ENCODE measurements at regions not wholly inside any gene's neighbourhood (a gene's known extent, or its start where the extent isn't known, plus 50 kb on each side); places are given as distances from the start of the nearest gene placed in this dataset.

GRCh38 chr6:91534614-91535013 lies 947.7 kb upstream of the MAP3K7 start:
- DNase-seq (ENCODE audit: low spot score), result peak; percentile 7

DNA sequence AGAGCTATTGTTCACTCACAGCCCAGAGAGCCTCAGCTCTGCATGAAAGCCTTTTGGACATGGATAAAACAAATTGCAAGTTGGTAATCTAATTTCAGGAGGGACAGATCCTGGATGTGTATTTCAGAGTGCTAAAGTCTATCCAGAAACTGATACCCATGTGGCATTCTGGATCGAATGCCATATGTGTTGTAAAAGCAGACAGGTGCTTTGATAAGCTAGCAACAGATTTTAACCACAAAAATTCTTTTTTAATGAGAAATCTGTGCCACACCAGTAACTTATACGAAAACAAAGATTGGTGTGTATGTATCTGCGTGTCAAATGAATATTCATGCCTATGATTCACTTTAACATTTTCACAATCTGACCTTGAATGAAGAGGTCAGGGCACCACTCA lies 936.6 kb upstream of the MAP3K7 start:
- DNase-seq (ENCODE audit: low spot score), result no peak

DNA sequence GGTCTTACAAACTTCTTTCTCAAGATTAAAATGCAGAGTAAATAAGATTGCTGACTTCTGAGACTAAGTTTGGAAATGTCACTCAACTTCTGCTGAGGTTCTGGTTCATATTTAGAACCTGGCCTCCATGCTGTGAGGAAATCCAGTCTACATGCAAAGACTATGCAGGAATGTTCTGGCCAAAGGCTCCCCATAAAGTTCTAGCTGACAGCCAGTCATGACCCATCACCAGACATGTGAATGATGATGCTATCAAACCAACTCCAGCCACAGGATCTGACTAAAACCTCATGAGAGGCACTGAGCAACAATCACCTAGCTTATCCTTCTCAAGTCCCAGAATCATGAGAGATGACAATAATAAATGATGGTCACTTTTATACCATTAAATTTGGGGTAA lies 935.1 kb upstream of the MAP3K7 start:
- no peak for DNase-seq (ENCODE audit: low spot score)

- DNase-seq (ENCODE audit: low spot score), result no peak
Observed at GRCh38 chr6:91509711-91510110, 922.8 kb upstream of the MAP3K7 start.

DNA sequence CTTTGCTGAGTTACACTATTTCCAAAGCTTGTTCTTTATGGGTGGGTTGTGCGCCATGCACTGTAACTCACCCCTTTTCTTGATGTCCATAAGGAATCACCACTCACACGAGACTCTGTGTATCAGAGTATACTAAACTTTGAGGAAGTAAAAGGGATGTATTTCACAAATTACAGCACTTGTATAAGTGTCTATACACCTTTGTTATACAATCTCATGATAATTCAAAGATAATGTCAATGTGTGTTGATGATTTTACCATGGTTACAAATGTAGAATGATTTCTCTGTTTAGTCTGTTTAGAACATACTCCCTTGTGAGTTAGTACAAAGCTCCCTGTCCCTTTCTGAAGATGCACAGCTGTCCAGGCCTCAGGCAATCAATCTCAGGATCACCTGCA lies 922.2 kb upstream of the MAP3K7 start:
- DNase-seq (ENCODE audit: low spot score), result no peak

DNA sequence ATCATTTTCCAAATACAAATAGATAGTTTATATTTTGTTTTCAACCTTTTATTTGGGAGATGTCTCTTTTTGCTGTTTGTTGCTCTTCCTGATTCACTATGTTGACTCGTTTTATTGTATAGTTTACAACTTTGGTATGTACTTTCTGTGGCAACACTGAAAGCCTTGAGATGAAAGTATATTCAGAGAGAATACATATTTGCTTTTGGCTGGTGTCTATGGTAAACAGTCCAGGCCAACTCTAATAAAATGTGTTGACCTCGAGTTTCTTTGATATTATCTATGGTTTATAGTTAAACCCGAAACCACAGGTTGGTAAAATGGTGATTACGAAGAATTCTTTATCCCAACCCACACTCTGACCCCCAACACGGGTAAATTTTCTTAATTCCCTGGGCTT lies 919.6 kb upstream of the MAP3K7 start:
- DNase-seq (ENCODE audit: low spot score), result no peak

DNA sequence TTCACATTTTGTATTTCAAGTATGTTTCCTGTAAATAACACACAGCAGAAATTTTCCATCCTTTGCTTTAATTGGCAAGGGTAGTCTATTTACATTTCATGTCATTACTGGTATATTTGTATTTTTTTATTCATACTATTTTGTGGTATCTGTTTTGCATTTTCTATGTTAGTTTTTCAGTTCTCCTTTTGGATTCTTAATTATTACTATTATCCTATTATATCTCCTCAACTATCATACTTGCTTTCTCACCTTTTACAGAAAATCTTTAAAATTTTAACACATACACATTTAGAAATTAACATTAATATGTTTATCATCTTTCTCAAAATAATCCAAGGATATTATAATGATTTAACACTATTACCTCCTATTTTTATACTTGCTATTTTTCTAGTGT lies 918.3 kb upstream of the MAP3K7 start:
- DNase-seq (ENCODE audit: low spot score), result no peak

- no peak for DNase-seq (ENCODE audit: low spot score)
Observed at GRCh38 chr6:91501930-91502329, 915.1 kb upstream of the MAP3K7 start.

GRCh38 chr6:91500689-91501303 lies 913.9 kb upstream of the MAP3K7 start:
- DNase-seq (ENCODE audit: low spot score), result no peak

DNA sequence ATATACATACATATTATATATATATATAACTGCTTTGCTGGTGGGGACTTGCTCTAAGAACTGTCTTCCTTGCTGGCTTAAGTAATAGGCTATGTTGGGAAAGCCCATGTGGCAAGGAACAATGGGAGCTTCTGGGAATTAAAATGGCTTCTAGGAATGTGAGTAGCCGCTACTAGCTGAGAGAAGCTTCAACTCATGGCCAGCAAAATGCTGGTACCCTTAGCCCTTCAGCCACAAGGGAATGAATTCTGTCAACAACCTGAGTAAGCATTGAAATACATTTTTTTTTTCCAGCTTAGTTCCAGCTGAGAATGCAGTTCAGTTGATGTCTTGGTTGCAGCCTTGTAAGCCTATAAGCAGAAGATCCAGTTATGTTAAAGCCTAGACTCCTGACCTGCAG lies 911.7 kb upstream of the MAP3K7 start:
- DNase-seq (ENCODE audit: low spot score), result no peak

GRCh38 chr6:91497770-91498169 lies 910.9 kb upstream of the MAP3K7 start:
- no peak for DNase-seq (ENCODE audit: low spot score)

DNA sequence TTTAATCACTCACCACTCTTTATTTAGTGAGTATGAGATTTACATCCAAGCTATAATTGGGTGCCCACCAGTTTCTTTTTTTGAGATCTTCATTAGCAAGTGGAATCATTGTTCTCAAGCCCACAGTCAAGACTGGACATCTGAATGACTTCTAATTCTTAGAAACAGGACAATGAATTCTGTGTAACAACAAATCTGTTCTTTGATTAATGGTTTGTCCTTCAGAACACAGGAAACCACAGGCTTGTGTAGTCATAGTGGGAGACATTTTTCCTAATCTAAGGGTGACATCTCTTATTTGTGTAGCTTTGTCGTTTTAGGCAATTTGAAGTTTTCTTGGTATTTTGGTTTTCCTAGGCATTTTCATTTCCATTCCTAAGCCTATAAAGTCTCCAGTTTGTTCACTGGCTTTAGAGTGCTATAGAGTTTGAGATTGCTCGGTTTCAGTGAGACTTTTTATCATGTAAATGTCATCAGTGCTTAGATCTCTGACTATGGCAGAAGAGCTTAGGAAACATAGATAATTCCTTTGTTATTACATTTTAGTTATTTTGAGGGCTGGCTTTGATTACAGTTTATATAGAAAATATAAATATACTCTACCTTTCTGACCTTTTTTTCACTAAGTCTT lies 903.9 kb upstream of the MAP3K7 start:
- no peak for DNase-seq (ENCODE audit: low spot score)

DNA sequence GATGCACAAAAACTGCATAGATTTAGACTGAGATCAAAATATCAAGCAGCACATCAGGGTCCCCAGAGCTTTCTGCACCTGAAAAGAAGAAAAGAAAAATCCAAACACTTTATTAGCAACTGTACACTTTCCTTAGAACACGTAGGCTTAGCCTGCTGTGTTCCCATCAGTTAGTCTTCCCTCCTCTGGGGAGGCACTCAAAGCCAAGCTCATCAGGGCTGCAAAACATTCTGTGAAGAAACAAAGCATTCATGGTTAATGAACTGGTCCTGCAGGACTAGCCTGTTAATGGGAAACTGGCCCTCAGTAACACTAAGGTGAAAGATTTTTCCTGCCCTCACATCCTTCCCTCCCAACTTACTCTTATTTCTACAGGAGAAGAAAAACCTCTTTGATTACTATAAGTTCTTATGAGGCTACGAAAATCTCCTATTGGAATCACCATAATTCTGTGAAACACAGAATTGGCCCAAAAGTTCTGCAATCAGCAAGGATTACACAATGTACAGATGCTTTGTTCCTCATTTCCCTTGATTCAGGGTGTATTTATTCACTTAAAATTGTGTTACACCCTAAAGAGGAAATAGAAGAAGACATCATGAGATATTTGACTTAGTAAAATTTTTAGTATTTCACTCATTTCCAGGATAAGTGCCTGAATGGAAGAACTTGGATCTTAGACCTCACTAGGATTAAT lies 901.0 kb upstream of the MAP3K7 start:
- DNase-seq (ENCODE audit: low spot score), result no peak

GRCh38 chr6:91486200-91486599 lies 899.3 kb upstream of the MAP3K7 start:
- DNase-seq (ENCODE audit: low spot score), result no peak

- DNase-seq (ENCODE audit: low spot score), result peak; percentile 7
Observed at GRCh38 chr6:91485047-91485446, 898.2 kb upstream of the MAP3K7 start.

- DNase-seq (ENCODE audit: low spot score), result no peak
Observed at GRCh38 chr6:91483415-91484105, 896.7 kb upstream of the MAP3K7 start.

DNA sequence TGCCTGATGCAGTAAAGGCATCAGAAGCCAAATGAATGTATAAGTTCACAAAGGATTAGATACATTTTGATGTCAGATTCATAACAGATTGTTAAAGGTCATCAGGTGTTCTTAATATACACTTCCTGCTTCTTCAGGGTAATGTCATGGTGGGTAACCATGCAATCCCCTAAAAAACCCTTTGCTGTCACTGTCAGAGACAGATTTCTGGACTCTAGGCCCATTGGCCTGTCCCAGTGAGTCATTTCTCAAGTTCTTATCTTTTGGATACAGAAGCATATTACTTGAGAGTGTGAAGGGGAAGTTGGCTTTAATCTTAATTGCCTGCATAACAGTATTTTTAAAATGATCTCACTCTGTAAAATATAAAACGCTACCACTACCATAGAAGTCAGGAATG lies 895.6 kb upstream of the MAP3K7 start:
- DNase-seq (ENCODE audit: low spot score), result peak; percentile 3

GRCh38 chr6:91480402-91480801 lies 893.5 kb upstream of the MAP3K7 start:
- DNase-seq (ENCODE audit: low spot score), result no peak

- DNase-seq (ENCODE audit: low spot score), result no peak
Observed at GRCh38 chr6:91477688-91478087, 890.8 kb upstream of the MAP3K7 start.

DNA sequence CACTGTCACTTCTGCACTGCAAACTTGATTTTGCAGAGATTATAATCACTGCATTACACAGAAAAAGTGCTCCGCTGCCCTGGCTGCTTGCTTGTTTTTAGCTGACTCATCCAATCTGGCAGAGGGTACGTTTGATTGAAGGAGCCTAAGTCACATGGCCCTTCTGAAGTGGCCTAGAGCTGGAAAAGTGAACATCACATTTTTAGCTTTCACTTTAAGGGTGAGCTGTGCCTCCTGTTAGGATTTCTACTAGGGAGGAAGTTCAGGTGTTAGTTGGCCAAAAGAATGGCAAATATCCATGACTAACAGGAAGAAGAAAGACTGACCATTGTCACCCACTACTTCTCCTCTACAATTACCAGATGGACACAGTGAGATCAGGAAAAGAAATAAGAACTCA lies 889.1 kb upstream of the MAP3K7 start:
- no peak for DNase-seq (ENCODE audit: low spot score)

DNA sequence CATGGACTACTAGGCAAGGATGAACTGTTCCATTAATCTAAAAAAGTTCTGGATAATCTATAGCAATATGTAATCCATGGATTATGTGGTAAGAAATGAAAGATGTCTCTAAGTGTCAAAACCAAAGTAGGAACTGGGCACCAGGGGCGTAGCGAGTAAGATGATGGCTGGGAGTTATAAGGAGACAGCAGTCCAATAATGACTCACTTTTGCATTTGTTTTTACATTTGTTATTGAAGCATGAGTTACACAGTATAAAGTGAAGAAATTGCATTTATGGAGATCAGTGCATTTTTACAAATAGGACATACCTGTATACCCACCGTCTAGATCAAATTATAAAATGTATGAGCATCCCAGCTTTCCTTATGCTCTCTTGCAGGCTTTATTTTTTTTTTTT lies 878.5 kb upstream of the MAP3K7 start:
- no peak for DNase-seq (ENCODE audit: low spot score)

DNA sequence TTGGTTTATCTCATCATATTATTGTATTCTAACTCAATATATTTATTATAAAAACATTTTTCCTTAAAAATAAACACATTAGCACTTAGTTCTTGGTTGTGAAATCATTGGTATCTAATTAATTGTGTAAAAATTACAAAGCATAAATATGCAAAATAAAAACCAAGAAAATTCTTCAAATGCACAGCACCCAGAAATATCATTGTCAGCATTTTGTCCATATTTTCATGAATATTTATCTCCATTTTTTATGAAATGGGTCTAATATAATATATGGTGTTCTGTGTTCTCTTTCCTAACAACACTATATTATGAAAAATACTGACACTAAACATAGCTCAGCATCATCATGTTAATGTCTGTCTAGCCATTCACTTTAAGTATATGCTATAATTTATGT lies 877.8 kb upstream of the MAP3K7 start:
- no peak for DNase-seq (ENCODE audit: low spot score)

GRCh38 chr6:91464201-91464600 lies 877.3 kb upstream of the MAP3K7 start:
- DNase-seq (ENCODE audit: low spot score), result no peak

All from NAMALWA (cell line).